K562 (cell line): ENCODE measurements at regions not wholly inside any gene's neighbourhood (a gene's known extent, or its start where the extent isn't known, plus 50 kb on each side); places are given as distances from the start of the nearest gene placed in this dataset.

Experiments
- ATAC-seq: fragments of 200-7000 bp; cut with Tn5 transposase; 3 replicates; pipeline ENCODE4 v1.9.1; 2020; ENCODE audit warnings: moderate library complexity
- BruUV-seq: library from RNA; stranded (reverse); fragments of 400-500 nt; replicated peaks from 2 replicates; lab custom pipeline; 2021; lab: Mats Ljungman, UMichigan
- CTCF ChIA-PET: fragments of 300-600 bp; formaldehyde crosslinking; extraction: SDS; loops from one replicate; lab custom pipeline; 2021; ENCODE audit warnings: low intra/inter-chr PET ratio; lab: Yijun Ruan, JAX
- POLR2A ChIA-PET: fragments of 300-600, 350-650 bp; sonication (Branson Sonifier 250); formaldehyde crosslinking; extraction: SDS; loops from one replicate; lab custom pipeline; 2021; ENCODE audit warnings: antibody characterized with exemption, inconsistent platforms; lab: Yijun Ruan, JAX
- DNase-seq, 4 experiments: peaks; one replicate each; pipeline versions ENCODE4 v3.0.0 to v3.0.0-alpha.2; 2011 to 2018; ENCODE audit warnings: low spot score in 3 of 4, mixed read lengths in 3 of 4; ENCODE audit errors: extremely low read depth in 1 of 4
- FAIRE-seq: peaks from 2 replicates; lab custom pipeline; 2011; peaks lifted over from hg19 to GRCh38; lab: Jason Lieb, UNC
- H2AFZ ChIP-seq: 2 replicates; pipeline ENCODE4 v1.6.0; 2011; ENCODE audit warnings: low read depth, low read length, control low read depth, inconsistent platforms
- H3K27ac ChIP-seq: fragments of 200-600 bp; 3 replicates; pipeline ENCODE4 v1.8.0; 2011; ENCODE audit warnings: low read depth, mild to moderate bottlenecking, control low read depth, inconsistent platforms, low read length, moderate library complexity, mixed read lengths; ENCODE audit errors: extremely low read depth
- H3K27me3 ChIP-seq, 2 experiments: fragments of 300-600 bp in 1 of 2; 2 replicates in 1 of 2; 3 replicates in 1 of 2; pipeline versions ENCODE4 v1.6.0 to v1.8.0; 2011; ENCODE audit warnings: inconsistent platforms in 2 of 2, low read length in 2 of 2, mild to moderate bottlenecking in 1 of 2, mixed read lengths in 1 of 2, moderate library complexity in 1 of 2; ENCODE audit not compliant: control insufficient read depth in 2 of 2, insufficient read depth in 2 of 2
- H3K36me3 ChIP-seq: fragments of 300-600 bp; 3 replicates; pipeline ENCODE4 v1.8.0; 2011; ENCODE audit warnings: mild to moderate bottlenecking, low read length, inconsistent platforms; ENCODE audit not compliant: control insufficient read depth, insufficient read depth
- H3K4me1 ChIP-seq, 2 experiments: fragments of 200-600 bp in 1 of 2; replicated peaks in 1 of 2; 2 replicates in 1 of 2; 3 replicates in 1 of 2; pipeline versions ENCODE4 v1.5.1 to v1.8.0; 2011; ENCODE audit warnings: inconsistent platforms in 2 of 2, low read length in 2 of 2, mild to moderate bottlenecking in 1 of 2, mixed read lengths in 1 of 2, moderate library complexity in 1 of 2; ENCODE audit not compliant: control insufficient read depth in 2 of 2, insufficient read depth in 2 of 2
- H3K4me2 ChIP-seq: 2 replicates; pipeline ENCODE4 v1.6.1; 2011; ENCODE audit warnings: low read length, control low read depth, inconsistent platforms, mixed read lengths; ENCODE audit not compliant: insufficient read depth
- H3K4me3 ChIP-seq: fragments of 200-600 bp; sonication (generic), shearing (Covaris generic); 2 replicates; pipeline ENCODE4 v1.5.1; 2016; ENCODE audit warnings: control low read depth, inconsistent platforms
- H3K79me2 ChIP-seq: fragments of 200-600 bp; 3 replicates; pipeline ENCODE4 v1.8.0; 2011; ENCODE audit warnings: low read length, inconsistent platforms; ENCODE audit not compliant: control insufficient read depth, insufficient read depth
- H3K9ac ChIP-seq, 2 experiments: 2 replicates each; pipeline versions ENCODE4 v1.6.0 to v1.6.1; 2011; ENCODE audit warnings: low read depth in 2 of 2, low read length in 2 of 2, control low read depth in 1 of 2, inconsistent platforms in 1 of 2, mild to moderate bottlenecking in 1 of 2, mixed read lengths in 1 of 2; ENCODE audit not compliant: insufficient read depth in 1 of 2
- H3K9me1 ChIP-seq: one replicate; pipeline ENCODE4 v1.6.0; 2011; ENCODE audit warnings: inconsistent platforms, mild to moderate bottlenecking, low read length, moderate library complexity; ENCODE audit not compliant: control insufficient read depth, insufficient read depth
- H3K9me3 ChIP-seq: replicated peaks from 2 replicates; pipeline ENCODE4 v1.5.1; 2011; ENCODE audit warnings: low read depth, low read length, inconsistent platforms; ENCODE audit not compliant: control insufficient read depth, insufficient read depth
- H4K20me1 ChIP-seq: replicated peaks from 2 replicates; pipeline ENCODE4 v1.6.1; 2011; ENCODE audit warnings: low read length, inconsistent platforms, mixed read lengths; ENCODE audit not compliant: control insufficient read depth, insufficient read depth
- CREM ChIP-seq: IDR thresholded peaks from 2 replicates; pipeline ENCODE4 v1.6.1; 2014; ENCODE audit warnings: antibody characterized with exemption, low read depth
- DACH1 ChIP-seq: fragments of 450-650 bp; IDR thresholded peaks from 2 replicates; pipeline ENCODE4 v1.6.1; 2018; ENCODE audit not compliant: partially characterized antibody
- DIDO1 ChIP-seq: fragments of 450-650 bp; IDR thresholded peaks from 2 replicates; pipeline ENCODE4 v1.6.1; 2016; ENCODE audit warnings: low read depth, missing biosample characterization, missing genetic modification characterization
- ELF1 ChIP-seq: fragments of 200-800 bp; sonication (Bioruptor generic); IDR thresholded peaks from 2 replicates; pipeline ENCODE4 v1.6.1; 2016; ENCODE audit warnings: missing genetic modification characterization, missing compliant biosample characterization
- FUS ChIP-seq: fragments of 200-400 bp; formaldehyde crosslinking; optimal IDR thresholded peaks from 2 replicates; pipeline ENCODE3; 2017; ENCODE audit warnings: low read depth, low read length
- ILK ChIP-seq: fragments of 450-650 bp; IDR thresholded peaks from 2 replicates; pipeline ENCODE4 v1.6.1; 2016; ENCODE audit warnings: missing genetic modification characterization, low read depth, mild to moderate bottlenecking, missing compliant biosample characterization, moderate library complexity, borderline replicate concordance
- MCM2 ChIP-seq: fragments of 450-650 bp; IDR thresholded peaks from 2 replicates; pipeline ENCODE4 v1.6.1; 2017; ENCODE audit warnings: low read depth, mild to moderate bottlenecking
- PCBP1 ChIP-seq: fragments of 200-400 bp; formaldehyde crosslinking; IDR thresholded peaks from 2 replicates; pipeline ENCODE4 v1.6.1; 2018; ENCODE audit warnings: mild to moderate bottlenecking, low read depth, low read length; ENCODE audit not compliant: poor library complexity, severe bottlenecking
- POLR2A ChIP-seq: fragments of 450-650 bp; conservative IDR thresholded peaks from 2 replicates; pipeline ENCODE4 v1.6.1; 2016
- SMARCC2 ChIP-seq: fragments of 450-650 bp; IDR thresholded peaks from 2 replicates; pipeline ENCODE4 v1.6.1; 2017; ENCODE audit warnings: antibody characterized with exemption, moderate library complexity, mild to moderate bottlenecking, low read depth
- SUPT5H ChIP-seq: fragments of 450-650 bp; IDR thresholded peaks from 2 replicates; pipeline ENCODE4 v1.6.1; 2016
- THAP12 ChIP-seq: fragments of 250-450 bp; sonication (Bioruptor Pico); IDR thresholded peaks from 2 replicates; pipeline ENCODE4 v1.9.0; 2021; ENCODE audit warnings: mild to moderate bottlenecking, inconsistent platforms
- TRIM28 ChIP-seq: fragments of 450-650 bp; IDR thresholded peaks from 2 replicates; pipeline ENCODE4 v1.6.1; 2017
- ZNF57 ChIP-seq: fragments of 450-650 bp; formaldehyde crosslinking; IDR thresholded peaks from 2 replicates; pipeline ENCODE4 v1.4.0; 2020; ENCODE audit warnings: mild to moderate bottlenecking, moderate library complexity
- WGBS: fragments of 100-300 bp; shearing (Covaris generic); methylation state at CpG from one replicate; pipeline ENCODE4 v1.1.6; 2016; ENCODE audit warnings: low coverage, mixed read lengths; ENCODE audit not compliant: insufficient coverage; ENCODE audit errors: missing lambda C conversion rate; 5-methylcytosine and 5-hydroxymethylcytosine counted together
- in situ Hi-C: fragments of 300-500 bp; cut with MboI; formaldehyde crosslinking; loops from 4 replicates; pipeline ENCODE4 v1.15.0; 2018; ENCODE audit warnings: inconsistent platforms, mixed read lengths
- intact Hi-C: fragments of 100-400 bp; cut with micrococcal nuclease; formaldehyde crosslinking; loops from 2 replicates; pipeline ENCODE4 v1.14.2; 2022

DNA sequence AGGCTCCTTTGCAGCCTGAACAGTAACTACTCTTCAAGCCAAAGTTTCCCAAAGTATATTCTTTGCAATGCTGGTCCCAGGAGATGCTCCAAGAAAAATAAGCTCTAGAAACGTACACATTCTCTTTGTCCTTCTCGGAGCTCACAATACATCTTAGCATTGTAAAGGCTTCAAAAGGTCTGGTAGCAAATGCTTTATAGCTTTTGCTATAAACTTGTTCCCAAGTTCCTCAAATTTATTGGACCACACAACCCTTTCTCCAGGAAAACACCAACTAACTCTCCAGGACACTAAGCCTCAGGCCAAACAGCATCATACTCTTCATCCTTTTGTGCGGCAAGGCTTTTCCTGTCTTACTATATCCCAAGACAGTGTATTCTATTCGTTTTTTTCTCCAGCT is 455.6 kb upstream of the PROK2 start:
- Histone ChIP-seq H4K20me1 (no peaks in the 10 kb centered on the region), H3K79me2 (no peaks in the 10 kb centered on the region), H3K4me2 (no peak overlapping the region), H3K36me3 (no peaks in the 10 kb centered on the region), H3K9me1 (no peaks in the 10 kb centered on the region), H3K9ac (no peak overlapping the region), H3K4me3 (no peak overlapping the region), H3K27ac (no peak overlapping the region), H3K9me3 (no peaks in the 10 kb centered on the region), H2AFZ (no peak overlapping the region)
- DNase-seq, result no peak
- POLR2A ChIA-PET, result interaction anchor here (0.6 to 1.1 kb wide), 2 partner anchors 23 to 68 kb away, joined by 3 to 4 read pairs; no protein-coding TSS in a partner anchor
- no peak for ATAC-seq
- no TSS peak for BruUV-seq
- no peak for TF ChIP-seq DACH1
- TF ChIP-seq, all 486 proteins: peak for 0
- Histone ChIP-seq H3K27me3 (no peaks in the 10 kb centered on the region), H3K4me1 (no peaks in the 10 kb centered on the region; a peak in 1 of 5 replicates)
- no peak for FAIRE-seq
- CTCF ChIA-PET, result no interaction called here
- in situ Hi-C loops (no loop called here), intact Hi-C loops (no loop called here)
- 36% methylated on average over 4 of the region's 4 CpGs for WGBS

DNA sequence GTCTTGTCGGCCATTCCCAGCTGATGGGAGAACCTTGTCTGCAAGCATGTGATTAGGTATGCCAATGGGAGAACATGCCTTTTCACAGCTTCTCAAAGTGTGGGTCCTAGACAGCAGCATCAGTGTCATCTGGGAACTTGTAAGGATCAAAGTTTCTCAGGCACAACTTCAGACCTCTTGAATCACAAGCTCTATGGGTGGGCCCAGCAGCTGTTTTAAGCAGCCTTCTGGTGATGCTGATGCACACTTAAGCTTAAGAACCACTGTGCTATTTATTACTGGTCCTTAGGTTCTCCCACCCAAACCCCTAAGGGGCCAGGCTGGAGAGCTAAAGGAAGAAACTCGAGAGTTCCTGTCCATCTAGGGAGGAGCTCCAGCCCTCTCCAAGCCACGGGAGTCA is 453.9 kb upstream of the PROK2 start:
- Histone ChIP-seq H2AFZ (no peak overlapping the region), H3K36me3 (no peaks in the 10 kb centered on the region), H4K20me1 (no peaks in the 10 kb centered on the region), H3K4me2 (no peak overlapping the region), H3K9ac (no peak overlapping the region), H3K27me3 (no peaks in the 10 kb centered on the region), H3K4me1 (no peaks in the 10 kb centered on the region; a peak in 1 of 5 replicates), H3K9me1 (no peaks in the 10 kb centered on the region), H3K27ac (no peak overlapping the region), H3K9me3 (no peaks in the 10 kb centered on the region), H3K79me2 (no peaks in the 10 kb centered on the region)
- POLR2A ChIA-PET, result interaction anchor here (0.6 kb wide), 2 partner anchors 56 to 238 kb away, joined by 3 read pairs; no protein-coding TSS in a partner anchor
- FAIRE-seq, result no peak
- no peak for DNase-seq
- no peak for ATAC-seq
- intact Hi-C loops, result no loop called here
- no TSS peak for BruUV-seq
- CTCF ChIA-PET, result no interaction called here
- in situ Hi-C loops, result no loop called here
- WGBS, result 11% methylated on average over 3 of the region's 3 CpGs
- TF ChIP-seq ILK (tag) (no peak), MCM2 (no peak), POLR2A (no peak), SMARCC2 (no peak), CREM (no peak), DIDO1 (tag) (no peak), PCBP1 (no peak), THAP12 (CRISPR knock-in tag) (no peak), SUPT5H (no peak), FUS (no peak), TRIM28 (no peak), ELF1 (tag) (no peak), ZNF57 (CRISPR knock-in tag) (no peak)
- TF ChIP-seq, all 486 proteins: peak for 0
- no peak overlapping the region for H3K4me3 ChIP-seq
